ENCODE measurements at regions not wholly inside any gene's neighbourhood (a gene's known extent, or its start where the extent isn't known, plus 50 kb on each side); places are given as distances from the start of the nearest gene placed in this dataset.
"Not testable (repeated sequence)": the region's sequence is repeated elsewhere in the genome, so short reads cannot be mapped to it uniquely, and the experiment has no call there.

- no peak for DNase-seq
Observed at GRCh38 chr5:105238561-105238960, 1676.0 kb upstream of the NUDT12 start.

- no peak for DNase-seq
Observed at GRCh38 chr5:105230516-105231157, 1668.0 kb upstream of the NUDT12 start.

- no peak for DNase-seq
Observed at GRCh38 chr5:105218018-105218417, 1655.4 kb upstream of the NUDT12 start.

- DNase-seq, result no peak
Observed at GRCh38 chr5:105213078-105213477, 1650.5 kb upstream of the NUDT12 start.

GRCh38 chr5:105207066-105207465 lies 1644.5 kb upstream of the NUDT12 start:
- no peak for DNase-seq

- DNase-seq, result no peak
Observed at GRCh38 chr5:105197531-105197930, 1634.9 kb upstream of the NUDT12 start.

GRCh38 chr5:105195765-105196164 lies 1633.2 kb upstream of the NUDT12 start:
- no peak for DNase-seq

GRCh38 chr5:105172918-105173317 lies 1610.3 kb upstream of the NUDT12 start:
- no peak for DNase-seq

- DNase-seq, result no peak
Observed at GRCh38 chr5:105168806-105169205, 1606.2 kb upstream of the NUDT12 start.

- DNase-seq, result no peak
Observed at GRCh38 chr5:105167092-105167491, 1604.5 kb upstream of the NUDT12 start.

GRCh38 chr5:105163547-105163946 lies 1601.0 kb upstream of the NUDT12 start:
- DNase-seq, result no peak

- DNase-seq, result not testable (repeated sequence)
Observed at GRCh38 chr5:105162557-105162956, 1600.0 kb upstream of the NUDT12 start.

GRCh38 chr5:105158526-105158925 lies 1595.9 kb upstream of the NUDT12 start:
- no peak for DNase-seq

- no peak for DNase-seq
Observed at GRCh38 chr5:105150323-105150722, 1587.7 kb upstream of the NUDT12 start.

GRCh38 chr5:105146867-105147266 lies 1584.3 kb upstream of the NUDT12 start:
- no peak for DNase-seq

GRCh38 chr5:105145152-105145551 lies 1582.6 kb upstream of the NUDT12 start:
- no peak for DNase-seq

- DNase-seq, result no peak
Observed at GRCh38 chr5:105134328-105134727, 1571.7 kb upstream of the NUDT12 start.

- no peak for DNase-seq
Observed at GRCh38 chr5:105133087-105133486, 1570.5 kb upstream of the NUDT12 start.

GRCh38 chr5:105132581-105132980 lies 1570.0 kb upstream of the NUDT12 start:
- no peak for DNase-seq

GRCh38 chr5:105131045-105131444 lies 1568.5 kb upstream of the NUDT12 start:
- no peak for DNase-seq

- DNase-seq, result no peak
Observed at GRCh38 chr5:105101577-105101976, 1539.0 kb upstream of the NUDT12 start.

GRCh38 chr5:105088961-105089360 lies 1526.4 kb upstream of the NUDT12 start:
- DNase-seq, result no peak

- no peak for DNase-seq
Observed at GRCh38 chr5:105088102-105088501, 1525.5 kb upstream of the NUDT12 start.

GRCh38 chr5:105057893-105058292 lies 1495.3 kb upstream of the NUDT12 start:
- no peak for DNase-seq

GRCh38 chr5:105057001-105057436 lies 1494.4 kb upstream of the NUDT12 start:
- DNase-seq, result no peak

Measured in 8988T (cell line).